Endothelial cell of umbilical vein (primary cell): ENCODE measurements at regions not wholly inside any gene's neighbourhood (a gene's known extent, or its start where the extent isn't known, plus 50 kb on each side); places are given as distances from the start of the nearest gene placed in this dataset.

ENCODE experiments used
- BruUV-seq: library from RNA; stranded (reverse); fragments of 400-500 nt; replicated peaks from 2 replicates; lab custom pipeline; 2021; lab: Mats Ljungman, UMichigan
- CTCF ChIA-PET: fragments of 300-600, 350-600 bp; sonication (Branson Sonifier 250); formaldehyde crosslinking; loops from one replicate; lab custom pipeline; 2021; ENCODE audit warnings: antibody characterized with exemption, inconsistent platforms; lab: Charles Lee
- POLR2A ChIA-PET: fragments of 300-600, 350-600 bp; sonication (Branson Sonifier 250); formaldehyde crosslinking; loops from one replicate; lab custom pipeline; 2021; ENCODE audit warnings: antibody characterized with exemption, inconsistent platforms; lab: Charles Lee
- DNase-seq: peaks from one replicate; pipeline ENCODE4 v3.0.0-alpha.2; 2011; ENCODE audit warnings: low read depth, low spot score
- FAIRE-seq: peaks from 2 replicates; lab custom pipeline; 2011; peaks lifted over from hg19 to GRCh38; lab: Jason Lieb, UNC
- H2AFZ ChIP-seq: 2 replicates; pipeline ENCODE4 v1.6.0; 2012; ENCODE audit warnings: low read depth, low read length, control low read depth, inconsistent platforms
- H3K27ac ChIP-seq: 2 replicates; pipeline ENCODE4 v1.5.1; 2011; ENCODE audit warnings: low read depth, mild to moderate bottlenecking, control low read depth, low read length, moderate library complexity; ENCODE audit not compliant: insufficient read depth
- H3K27me3 ChIP-seq, 2 experiments: 2 replicates each; pipeline versions ENCODE4 v1.6.0 to v1.6.1; 2011; ENCODE audit warnings: low read length in 2 of 2, mixed read lengths in 1 of 2; ENCODE audit not compliant: control insufficient read depth in 2 of 2, insufficient read depth in 2 of 2
- H3K36me3 ChIP-seq, 2 experiments: 2 replicates in 1 of 2; 3 replicates in 1 of 2; pipeline ENCODE4 v1.5.1; 2011; ENCODE audit warnings: low read length in 2 of 2, mild to moderate bottlenecking in 1 of 2, moderate library complexity in 1 of 2; ENCODE audit not compliant: control insufficient read depth in 2 of 2, insufficient read depth in 2 of 2; ENCODE audit errors: extremely low read depth in 1 of 2
- H3K4me1 ChIP-seq: 3 replicates; pipeline ENCODE4 v1.5.1; 2011; ENCODE audit warnings: mild to moderate bottlenecking, low read length; ENCODE audit not compliant: control insufficient read depth, insufficient read depth; ENCODE audit errors: extremely low read depth
- H3K4me2 ChIP-seq: 2 replicates; pipeline ENCODE4 v1.6.1; 2011; ENCODE audit warnings: low read length, control low read depth, mixed read lengths; ENCODE audit not compliant: insufficient read depth
- H3K4me3 ChIP-seq, 3 experiments: fragments of 200-600 bp in 1 of 3; sonication (generic), shearing (Covaris generic) in 1 of 3; replicated peaks in 1 of 3; 2 replicates each; pipeline ENCODE4 v1.5.1; 2011 to 2016; ENCODE audit warnings: control low read depth in 3 of 3, low read length in 3 of 3, mild to moderate bottlenecking in 2 of 3, inconsistent platforms in 1 of 3, low read depth in 1 of 3, moderate library complexity in 1 of 3; ENCODE audit not compliant: insufficient read depth in 1 of 3
- H3K79me2 ChIP-seq: 2 replicates; pipeline ENCODE4 v1.6.0; 2012; ENCODE audit warnings: low read length, inconsistent platforms; ENCODE audit not compliant: control insufficient read depth, insufficient read depth
- H3K9ac ChIP-seq: replicated peaks from 2 replicates; pipeline ENCODE3; 2011; ENCODE audit warnings: low read length, control low read depth; ENCODE audit not compliant: insufficient read depth; ENCODE audit errors: extremely low read depth
- H3K9me1 ChIP-seq: replicated peaks from 3 replicates; pipeline ENCODE4 v1.6.0; 2011; ENCODE audit warnings: mild to moderate bottlenecking, low read length; ENCODE audit not compliant: control insufficient read depth, insufficient read depth; ENCODE audit errors: extremely low read depth
- H3K9me3 ChIP-seq: replicated peaks from 2 replicates; pipeline ENCODE4 v1.5.1; 2012; ENCODE audit warnings: low read length, inconsistent platforms; ENCODE audit not compliant: control insufficient read depth, insufficient read depth
- H4K20me1 ChIP-seq: replicated peaks from 2 replicates; pipeline ENCODE3; 2011; ENCODE audit warnings: mild to moderate bottlenecking, low read length; ENCODE audit not compliant: control insufficient read depth, insufficient read depth; ENCODE audit errors: extremely low read depth
- CTCF ChIP-seq, 2 donors: IDR thresholded peaks; 1 replicate in 1 of 2; 2 replicates in 1 of 2; pipeline ENCODE4 v1.5.1; 2011; ENCODE audit warnings: low read length in 2 of 2, mild to moderate bottlenecking in 2 of 2, moderate library complexity in 2 of 2, control low read depth in 1 of 2, inconsistent platforms in 1 of 2, low read depth in 1 of 2; ENCODE audit not compliant: insufficient read depth in 1 of 2; ENCODE audit errors: extremely low read depth in 1 of 2
- EZH2 ChIP-seq: IDR thresholded peaks from 2 replicates; pipeline ENCODE4 v1.6.1; 2012; ENCODE audit warnings: borderline replicate concordance, low read depth, mild to moderate bottlenecking, moderate library complexity, low read length, inconsistent platforms; ENCODE audit not compliant: severe bottlenecking
- FOS ChIP-seq: IDR thresholded peaks from 2 replicates; pipeline ENCODE4 v1.6.1; 2011; ENCODE audit warnings: mild to moderate bottlenecking, low read length, moderate library complexity, borderline replicate concordance; ENCODE audit not compliant: insufficient read depth
- GATA2 ChIP-seq: IDR thresholded peaks from 2 replicates; pipeline ENCODE4 v1.7.0; 2011; ENCODE audit warnings: low read depth, mild to moderate bottlenecking, moderate library complexity, mixed read lengths, low read length; ENCODE audit not compliant: insufficient read length, insufficient read depth
- JUN ChIP-seq: IDR thresholded peaks from 2 replicates; pipeline ENCODE4 v1.6.1; 2011; ENCODE audit warnings: borderline replicate concordance, low read depth; ENCODE audit not compliant: insufficient read length, insufficient read depth
- MAX ChIP-seq: IDR thresholded peaks from 2 replicates; pipeline ENCODE4 v1.6.1; 2011; ENCODE audit not compliant: insufficient read depth, insufficient read length
- MYC ChIP-seq: IDR thresholded peaks from one replicate; pipeline ENCODE4 v1.6.1; 2011; ENCODE audit warnings: mild to moderate bottlenecking, low read depth, low read length
- POLR2A ChIP-seq: IDR thresholded peaks from 2 replicates; pipeline ENCODE4 v1.6.1; 2012; ENCODE audit warnings: low read depth, mild to moderate bottlenecking, control low read depth, low read length
- POLR2AphosphoS5 ChIP-seq: IDR thresholded peaks from 2 replicates; pipeline ENCODE4 v1.6.1; 2012; ENCODE audit warnings: low read depth, mild to moderate bottlenecking, control low read depth, low read length, moderate library complexity; ENCODE audit not compliant: insufficient read depth
- dilution Hi-C: fragments of 300-500 bp; cut with MboI; formaldehyde crosslinking; loops from one replicate; pipeline ENCODE4 v1.15.0; 2019; ENCODE audit warnings: low sequenced_read_pairs; ENCODE audit not compliant: extremely low pct_ligation_motif_present
- intact Hi-C: fragments of 100-400 bp; cut with micrococcal nuclease; formaldehyde crosslinking; loops from one replicate; pipeline ENCODE4 v1.10.0; 2022

GRCh38 chr15:93848076-93848475, 383.3 kb upstream of the MCTP2 start:
- dilution Hi-C loops = no loop called here
- TF ChIP-seq POLR2AphosphoS5 (no peak), MYC (no peak), FOS (no peak), CTCF (IDR thresholded peaks at IDR 0.05; ENCODE audit: extremely low read depth in 1 of 2, insufficient read depth in 1 of 2, low read depth in 1 of 2, low read length in 2 of 2) (no peak), JUN (no peak), MAX (no peak), GATA2 (no peak), POLR2A (no peak), EZH2 (no peak)
- CTCF ChIA-PET = no interaction called here
- Histone ChIP-seq H3K9ac (no peak overlapping the region), H3K9me3 (no peaks in the 10 kb centered on the region), H3K79me2 (no peaks in the 10 kb centered on the region), H3K4me1 (no peaks in the 10 kb centered on the region), H2AFZ (no peak overlapping the region), H3K27me3 (no peaks in the 10 kb centered on the region), H3K36me3 (no peaks in the 10 kb centered on the region), H3K4me2 (no peak overlapping the region), H3K4me3 (no peak overlapping the region), H3K27ac (no peak overlapping the region), H3K9me1 (no peaks in the 10 kb centered on the region), H4K20me1 (no peaks in the 10 kb centered on the region)
- DNase-seq (no peak), FAIRE-seq (no peak)
- no TSS peak for BruUV-seq
- intact Hi-C loops = no loop called here
- POLR2A ChIA-PET = no interaction called here
